H9 (cell line): ENCODE measurements at regions not wholly inside any gene's neighbourhood (a gene's known extent, or its start where the extent isn't known, plus 50 kb on each side); places are given as distances from the start of the nearest gene placed in this dataset.

Experiments
- DNase-seq: peaks from one replicate; pipeline ENCODE4 v3.0.0-alpha.2; 2017
- H2AFZ ChIP-seq: one replicate; pipeline ENCODE4 v1.6.1; 2013; ENCODE audit warnings: mild to moderate bottlenecking, low read length, control low read depth, moderate library complexity
- H2AK5ac ChIP-seq: 2 replicates; pipeline ENCODE4 v1.6.1; 2013; ENCODE audit warnings: low read length, control low read depth, mixed read lengths; ENCODE audit not compliant: insufficient read length
- H2BK120ac ChIP-seq: one replicate; pipeline ENCODE4 v1.6.1; 2013; ENCODE audit warnings: low read depth, mild to moderate bottlenecking, low read length, control low read depth, inconsistent platforms; ENCODE audit not compliant: poor library complexity, severe bottlenecking
- H2BK12ac ChIP-seq: 2 replicates; pipeline ENCODE4 v1.6.1; 2013; ENCODE audit warnings: low read length, control low read depth, mixed read lengths, low read depth; ENCODE audit not compliant: insufficient read length
- H2BK15ac ChIP-seq: 2 replicates; pipeline ENCODE4 v1.6.1; 2013; ENCODE audit warnings: low read depth, low read length, control low read depth
- H2BK20ac ChIP-seq: one replicate; pipeline ENCODE4 v1.6.1; 2013; ENCODE audit warnings: low read depth, mild to moderate bottlenecking, low read length, control low read depth, inconsistent platforms; ENCODE audit not compliant: poor library complexity, severe bottlenecking
- H2BK5ac ChIP-seq: 2 replicates; pipeline ENCODE4 v1.6.1; 2013; ENCODE audit warnings: low read length, control low read depth, mixed read lengths; ENCODE audit not compliant: insufficient read length
- H3K14ac ChIP-seq: 2 replicates; pipeline ENCODE4 v1.6.1; 2013; ENCODE audit warnings: low read length, control low read depth; ENCODE audit not compliant: insufficient read depth
- H3K18ac ChIP-seq: 2 replicates; pipeline ENCODE4 v1.6.1; 2013; ENCODE audit warnings: low read depth, mild to moderate bottlenecking, mixed read lengths, low read length, control low read depth; ENCODE audit not compliant: insufficient read length
- H3K23ac ChIP-seq: 2 replicates; pipeline ENCODE4 v1.6.1; 2013; ENCODE audit warnings: low read length, control low read depth, mixed read lengths, low read depth; ENCODE audit not compliant: insufficient read length
- H3K23me2 ChIP-seq: 2 replicates; pipeline ENCODE4 v1.6.1; 2013; ENCODE audit warnings: low read depth, mild to moderate bottlenecking, mixed read lengths, low read length, control low read depth; ENCODE audit not compliant: insufficient read length, poor library complexity, severe bottlenecking
- H3K27ac ChIP-seq: 2 replicates; pipeline ENCODE4 v1.5.1; 2013; ENCODE audit warnings: low read length, control low read depth, mixed read lengths, low read depth; ENCODE audit not compliant: insufficient read length
- H3K27me3 ChIP-seq: 2 replicates; pipeline ENCODE4 v1.6.1; 2013; ENCODE audit warnings: low read length, control low read depth, inconsistent platforms; ENCODE audit not compliant: insufficient read depth
- H3K4ac ChIP-seq: 2 replicates; pipeline ENCODE4 v1.6.1; 2013; ENCODE audit warnings: low read depth, mild to moderate bottlenecking, control low read depth, inconsistent platforms, low read length, moderate library complexity
- H3K4me1 ChIP-seq: 2 replicates; pipeline ENCODE4 v1.6.1; 2013; ENCODE audit warnings: low read length, control low read depth, inconsistent platforms; ENCODE audit not compliant: insufficient read depth
- H3K4me2 ChIP-seq: 2 replicates; pipeline ENCODE4 v1.6.1; 2013; ENCODE audit warnings: low read length, control low read depth, mixed read lengths; ENCODE audit not compliant: insufficient read length, insufficient read depth
- H3K56ac ChIP-seq: 2 replicates; pipeline ENCODE4 v1.6.1; 2013; ENCODE audit warnings: low read depth, mild to moderate bottlenecking, mixed read lengths, low read length, control low read depth; ENCODE audit not compliant: insufficient read length
- H3K79me1 ChIP-seq: 2 replicates; pipeline ENCODE4 v1.6.1; 2013; ENCODE audit warnings: low read depth, mild to moderate bottlenecking, moderate library complexity, low read length, control low read depth, inconsistent platforms; ENCODE audit not compliant: insufficient read depth, poor library complexity, severe bottlenecking
- H3K79me2 ChIP-seq: 2 replicates; pipeline ENCODE4 v1.6.1; 2013; ENCODE audit warnings: low read length, control low read depth, inconsistent platforms; ENCODE audit not compliant: insufficient read depth
- H3K9ac ChIP-seq: 2 replicates; pipeline ENCODE4 v1.6.1; 2013; ENCODE audit warnings: low read length, control low read depth, mixed read lengths; ENCODE audit not compliant: insufficient read length; ENCODE audit errors: extremely low read depth
- H3K9me3 ChIP-seq: one replicate; pipeline ENCODE4 v1.6.1; 2013; ENCODE audit warnings: low read depth, low read length, inconsistent platforms; ENCODE audit not compliant: control insufficient read depth
- H3T11ph ChIP-seq: one replicate; pipeline ENCODE4 v1.6.1; 2013; ENCODE audit warnings: mild to moderate bottlenecking, low read length, control low read depth, inconsistent platforms
- H4K20me1 ChIP-seq: one replicate; pipeline ENCODE4 v1.6.1; 2013; ENCODE audit not compliant: control insufficient read depth, insufficient read length, insufficient read depth
- H4K5ac ChIP-seq: 2 replicates; pipeline ENCODE4 v1.6.1; 2013; ENCODE audit warnings: low read depth, mild to moderate bottlenecking, mixed read lengths, low read length, control low read depth; ENCODE audit not compliant: insufficient read length
- H4K8ac ChIP-seq: replicated peaks from 2 replicates; pipeline ENCODE4 v1.6.1; 2013; ENCODE audit warnings: low read length, control low read depth, mixed read lengths, low read depth; ENCODE audit not compliant: insufficient read length
- H4K91ac ChIP-seq: 2 replicates; pipeline ENCODE4 v1.6.1; 2013; ENCODE audit warnings: low read depth, mild to moderate bottlenecking, moderate library complexity, mixed read lengths, low read length, control low read depth; ENCODE audit not compliant: insufficient read length
- H3K27ac Mint-ChIP-seq, 3 experiments: 2 replicates in 2 of 3; 3 replicates in 1 of 3; pipeline ENCODE4 v1.8.0; 2020 to 2021; ENCODE audit warnings: mixed read lengths in 3 of 3, mild to moderate bottlenecking in 1 of 3, moderate library complexity in 1 of 3
- H3K27me3 Mint-ChIP-seq: 2 replicates; pipeline ENCODE4 v1.8.0; 2021; ENCODE audit warnings: low read depth, mild to moderate bottlenecking, moderate library complexity, mixed read lengths
- H3K36me3 Mint-ChIP-seq, 3 experiments: 2 replicates in 2 of 3; 3 replicates in 1 of 3; pipeline ENCODE4 v1.8.0; 2020 to 2021; ENCODE audit warnings: low read depth in 3 of 3, mixed read lengths in 3 of 3; ENCODE audit not compliant: insufficient read depth in 1 of 3
- H3K4me1 Mint-ChIP-seq, 2 experiments: 2 replicates each; pipeline ENCODE4 v1.8.0; 2020; ENCODE audit warnings: mixed read lengths in 2 of 2
- H3K4me3 Mint-ChIP-seq, 2 experiments: 2 replicates in 1 of 2; 3 replicates in 1 of 2; pipeline ENCODE4 v1.8.0; 2020 to 2021; ENCODE audit warnings: mild to moderate bottlenecking in 2 of 2, mixed read lengths in 2 of 2, moderate library complexity in 1 of 2
- H3K9me3 Mint-ChIP-seq, 2 experiments: 2 replicates in 1 of 2; 3 replicates in 1 of 2; pipeline ENCODE4 v1.8.0; 2020; ENCODE audit warnings: mild to moderate bottlenecking in 2 of 2, mixed read lengths in 2 of 2, moderate library complexity in 1 of 2
- WGBS: extraction: QIAGEN DNeasy Blood & Tissue Kit; methylation state at CpG from one replicate; pipeline ENCODE4 v1.1.7; 2013; ENCODE audit warnings: missing lambda C conversion rate, low lambda C conversion rate, mixed read lengths; ENCODE audit not compliant: insufficient read length; ENCODE audit errors: extremely low coverage; 5-methylcytosine and 5-hydroxymethylcytosine counted together
- TF ChIP-seq, protein P1 (sequence below): fragments of 200-600 bp; sonication (generic); conservative IDR thresholded peaks from 3 replicates; pipeline ENCODE4 v1.8.0; 2021; ENCODE audit warnings: antibody characterized with exemption, mild to moderate bottlenecking

DNA sequence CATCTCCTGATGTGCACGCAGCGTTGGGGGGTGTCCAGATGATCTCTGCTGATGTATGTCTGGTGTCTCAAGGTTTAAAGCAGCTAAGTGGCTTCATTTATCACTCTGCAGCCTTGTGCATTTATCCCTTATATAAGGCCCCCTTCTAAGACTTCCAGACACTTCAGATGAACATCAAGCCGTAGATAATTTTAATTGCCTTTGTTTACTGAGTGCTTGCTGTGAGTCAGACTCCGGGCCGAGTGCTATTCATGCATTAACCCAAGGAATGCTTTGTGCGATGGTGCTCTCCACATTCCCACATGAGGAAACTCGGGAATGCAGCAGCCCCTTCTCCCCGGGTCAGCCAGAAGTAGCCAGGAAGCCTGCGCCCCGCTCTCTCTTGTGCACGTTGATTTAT is 328.6 kb upstream of the COBL start:
- no peak overlapping the region for H4K91ac ChIP-seq
- H3K56ac ChIP-seq: no peak overlapping the region
- H2AFZ ChIP-seq: no peak overlapping the region
- H3K79me2 ChIP-seq: no peaks in the 10 kb centered on the region
- Mint-ChIP-seq H3K4me3 (no peak overlapping the region), H3K27me3 (peaks cover 3% of the 10 kb centered on the region), H3K27ac (no peak overlapping the region; a peak in 1 of 7 replicates), H3K9me3 (peaks cover 0 to 3% of the 10 kb centered on the region in 2 experiments; a peak in 1 of 5 replicates), H3K4me1 (peaks cover 11 to 16% of the 10 kb centered on the region in 2 experiments), H3K36me3 (peaks cover 0 to 6% (median 0%) of the 10 kb centered on the region in 3 experiments; a peak in 2 of 7 replicates)
- H2BK5ac ChIP-seq: no peak overlapping the region
- 0 out of 2 replicates have a peak overlapping the region, but pooled peaks have one; percentile 53 for H3K14ac ChIP-seq
- H3K4me2 ChIP-seq: no peak overlapping the region
- H2BK15ac ChIP-seq: no peak overlapping the region
- no peak for DNase-seq
- H4K5ac ChIP-seq: no peak overlapping the region
- no peak overlapping the region for H3K23ac ChIP-seq
- H3K79me1 ChIP-seq: no peaks in the 10 kb centered on the region
- no peak overlapping the region for H2BK120ac ChIP-seq
- H3K9ac ChIP-seq: no peak overlapping the region
- no peaks in the 10 kb centered on the region for H3K9me3 ChIP-seq
- TF ChIP-seq, protein P1, sequence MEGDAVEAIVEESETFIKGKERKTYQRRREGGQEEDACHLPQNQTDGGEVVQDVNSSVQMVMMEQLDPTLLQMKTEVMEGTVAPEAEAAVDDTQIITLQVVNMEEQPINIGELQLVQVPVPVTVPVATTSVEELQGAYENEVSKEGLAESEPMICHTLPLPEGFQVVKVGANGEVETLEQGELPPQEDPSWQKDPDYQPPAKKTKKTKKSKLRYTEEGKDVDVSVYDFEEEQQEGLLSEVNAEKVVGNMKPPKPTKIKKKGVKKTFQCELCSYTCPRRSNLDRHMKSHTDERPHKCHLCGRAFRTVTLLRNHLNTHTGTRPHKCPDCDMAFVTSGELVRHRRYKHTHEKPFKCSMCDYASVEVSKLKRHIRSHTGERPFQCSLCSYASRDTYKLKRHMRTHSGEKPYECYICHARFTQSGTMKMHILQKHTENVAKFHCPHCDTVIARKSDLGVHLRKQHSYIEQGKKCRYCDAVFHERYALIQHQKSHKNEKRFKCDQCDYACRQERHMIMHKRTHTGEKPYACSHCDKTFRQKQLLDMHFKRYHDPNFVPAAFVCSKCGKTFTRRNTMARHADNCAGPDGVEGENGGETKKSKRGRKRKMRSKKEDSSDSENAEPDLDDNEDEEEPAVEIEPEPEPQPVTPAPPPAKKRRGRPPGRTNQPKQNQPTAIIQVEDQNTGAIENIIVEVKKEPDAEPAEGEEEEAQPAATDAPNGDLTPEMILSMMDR: no peak
- H2AK5ac ChIP-seq: no peak overlapping the region
- H4K20me1 ChIP-seq: no peaks in the 10 kb centered on the region
- H3K27ac ChIP-seq: no peak overlapping the region
- no peak overlapping the region for H3K18ac ChIP-seq
- no CpG with 5 or more reads among the region's 11 CpGs for WGBS
- no peaks in the 10 kb centered on the region for H3K4me1 ChIP-seq
- H3K27me3 ChIP-seq: no peaks in the 10 kb centered on the region
- no peak overlapping the region for H3K4ac ChIP-seq
- no peak overlapping the region for H2BK12ac ChIP-seq
- no peaks in the 10 kb centered on the region for H3K23me2 ChIP-seq
- no peak overlapping the region for H3T11ph ChIP-seq
- H2BK20ac ChIP-seq: no peak overlapping the region
- no peak overlapping the region for H4K8ac ChIP-seq
